IMR-90 (cell line): ENCODE measurements at regions not wholly inside any gene's neighbourhood (a gene's known extent, or its start where the extent isn't known, plus 50 kb on each side); places are given as distances from the start of the nearest gene placed in this dataset.
A peak's percentile ranks its signal among the peaks of the same experiment; 100 is the strongest.

Source experiments
- ATAC-seq: fragments of 200-7000 bp; cut with Tn5 transposase; 2 replicates; pipeline ENCODE4 v1.9.1; 2020; ENCODE audit warnings: low read depth, mild to moderate bottlenecking, moderate library complexity
- BruUV-seq: library from RNA; stranded (reverse); fragments of 400-500 nt; replicated peaks from 2 replicates; lab custom pipeline; 2021; lab: Mats Ljungman, UMichigan
- CTCF ChIA-PET: fragments of 300-600 bp; formaldehyde crosslinking; extraction: SDS; loops from one replicate; lab custom pipeline; 2021; ENCODE audit warnings: antibody characterized with exemption; lab: Yijun Ruan, JAX
- POLR2A ChIA-PET: fragments of 300-600 bp; sonication (Branson Sonifier 250); formaldehyde crosslinking; loops from one replicate; lab custom pipeline; 2022; ENCODE audit warnings: antibody characterized with exemption; ENCODE audit not compliant: unreplicated experiment; lab: Charles Lee
- DNase-seq: peaks from one replicate; pipeline ENCODE4 v3.0.0; 2013
- H2AFZ ChIP-seq: replicated peaks from 2 replicates; pipeline ENCODE3; 2013; ENCODE audit warnings: low read length, mild to moderate bottlenecking; ENCODE audit not compliant: poor library complexity
- H2AK5ac ChIP-seq: 2 replicates; pipeline ENCODE4 v1.6.1; 2013; ENCODE audit warnings: low read depth, low read length, inconsistent platforms
- H2AK9ac ChIP-seq: replicated peaks from 2 replicates; pipeline ENCODE3; 2013; ENCODE audit warnings: mild to moderate bottlenecking, low read depth, low read length, moderate library complexity; ENCODE audit not compliant: poor library complexity
- H2BK120ac ChIP-seq: 2 replicates; pipeline ENCODE4 v1.6.1; 2013; ENCODE audit warnings: low read depth, low read length, inconsistent platforms
- H2BK15ac ChIP-seq: 3 replicates; pipeline ENCODE4 v1.6.1; 2013; ENCODE audit warnings: low read depth, low read length, inconsistent platforms
- H2BK20ac ChIP-seq: 2 replicates; pipeline ENCODE4 v1.6.1; 2013; ENCODE audit warnings: low read depth, mild to moderate bottlenecking, inconsistent platforms, low read length, moderate library complexity
- H2BK5ac ChIP-seq: 2 replicates; pipeline ENCODE4 v1.6.1; 2013; ENCODE audit warnings: mild to moderate bottlenecking, low read depth, low read length, inconsistent platforms; ENCODE audit not compliant: poor library complexity, severe bottlenecking
- H3K14ac ChIP-seq: replicated peaks from 2 replicates; pipeline ENCODE4 v1.6.1; 2013; ENCODE audit warnings: low read depth, low read length, inconsistent platforms
- H3K18ac ChIP-seq: 2 replicates; pipeline ENCODE4 v1.6.1; 2013; ENCODE audit warnings: low read depth, low read length, control low read depth
- H3K23ac ChIP-seq: 2 replicates; pipeline ENCODE4 v1.6.1; 2013; ENCODE audit warnings: low read depth, low read length, inconsistent platforms
- H3K27ac ChIP-seq: 2 replicates; pipeline ENCODE4 v1.5.1; 2013; ENCODE audit warnings: mild to moderate bottlenecking, control low read depth, low read length; ENCODE audit not compliant: insufficient read depth
- H3K27me3 ChIP-seq: 2 replicates; pipeline ENCODE4 v1.6.1; 2013; ENCODE audit warnings: low read length; ENCODE audit not compliant: control insufficient read depth, insufficient read depth
- H3K36me3 ChIP-seq: 2 replicates; pipeline ENCODE4 v1.6.1; 2013; ENCODE audit warnings: low read length, mixed read lengths; ENCODE audit not compliant: control insufficient read depth, insufficient read depth
- H3K4ac ChIP-seq: 2 replicates; pipeline ENCODE4 v1.6.1; 2013; ENCODE audit warnings: low read depth, low read length, inconsistent platforms
- H3K4me1 ChIP-seq: 2 replicates; pipeline ENCODE4 v1.6.1; 2013; ENCODE audit warnings: low read length, mixed read lengths; ENCODE audit not compliant: control insufficient read depth, insufficient read depth
- H3K4me2 ChIP-seq: 2 replicates; pipeline ENCODE4 v1.6.1; 2013; ENCODE audit warnings: low read depth, mild to moderate bottlenecking, control low read depth, low read length, moderate library complexity
- H3K4me3 ChIP-seq: 2 replicates; pipeline ENCODE4 v1.5.1; 2013; ENCODE audit warnings: low read depth, mild to moderate bottlenecking, control low read depth, low read length, moderate library complexity; ENCODE audit not compliant: insufficient read depth
- H3K56ac ChIP-seq: 2 replicates; pipeline ENCODE4 v1.6.1; 2013; ENCODE audit warnings: low read length, inconsistent platforms; ENCODE audit not compliant: insufficient read depth; ENCODE audit errors: extremely low read depth
- H3K79me1 ChIP-seq, 2 experiments: 2 replicates each; pipeline ENCODE4 v1.6.1; 2013; ENCODE audit warnings: low read length in 2 of 2, inconsistent platforms in 1 of 2, low read depth in 1 of 2
- H3K9ac ChIP-seq: 2 replicates; pipeline ENCODE4 v1.6.1; 2013; ENCODE audit warnings: low read depth, low read length, control low read depth
- H3K9me1 ChIP-seq: 2 replicates; pipeline ENCODE4 v1.6.1; 2013; ENCODE audit warnings: low read length, inconsistent platforms; ENCODE audit not compliant: insufficient read depth
- H3K9me3 ChIP-seq: 2 replicates; pipeline ENCODE4 v1.6.1; 2013; ENCODE audit warnings: low read length; ENCODE audit not compliant: control insufficient read depth, insufficient read depth
- H4K20me1 ChIP-seq: 2 replicates; pipeline ENCODE4 v1.6.1; 2013; ENCODE audit warnings: low read length, inconsistent platforms; ENCODE audit not compliant: insufficient read depth
- H4K5ac ChIP-seq: 2 replicates; pipeline ENCODE4 v1.6.1; 2013; ENCODE audit warnings: mild to moderate bottlenecking, low read depth, low read length, control low read depth
- H4K8ac ChIP-seq, 2 experiments: 2 replicates each; pipeline ENCODE4 v1.6.1; 2013; ENCODE audit warnings: low read depth in 2 of 2, low read length in 2 of 2, control low read depth in 1 of 2, inconsistent platforms in 1 of 2
- H4K91ac ChIP-seq: 2 replicates; pipeline ENCODE4 v1.6.1; 2013; ENCODE audit warnings: low read depth, low read length, inconsistent platforms; ENCODE audit not compliant: insufficient read depth
- BHLHE40 ChIP-seq: fragments of 150-350 bp; IDR thresholded peaks from 2 replicates; pipeline ENCODE4 v1.6.1; 2016; ENCODE audit warnings: mild to moderate bottlenecking, low read depth, low read length
- CEBPB ChIP-seq: IDR thresholded peaks from 2 replicates; pipeline ENCODE4 v1.6.1; 2012; ENCODE audit warnings: low read depth, low read length, improper control_type of control experiment
- CHD1 ChIP-seq: IDR thresholded peaks from 2 replicates; pipeline ENCODE4 v1.6.1; 2012; ENCODE audit warnings: low read depth, low read length, improper control_type of control experiment
- MAFK ChIP-seq: IDR thresholded peaks from 2 replicates; pipeline ENCODE4 v1.6.1; 2012; ENCODE audit warnings: low read depth, low read length, improper control_type of control experiment
- MAZ ChIP-seq: IDR thresholded peaks from 2 replicates; pipeline ENCODE4 v1.6.1; 2012; ENCODE audit warnings: low read depth, mild to moderate bottlenecking, low read length, improper control_type of control experiment, moderate library complexity, borderline replicate concordance
- NFE2L2 ChIP-seq: fragments of 150-350 bp; IDR thresholded peaks from 2 replicates; pipeline ENCODE4 v1.6.1; 2016; ENCODE audit warnings: low read depth, mild to moderate bottlenecking, low read length
- RAD21 ChIP-seq: IDR thresholded peaks from 2 replicates; pipeline ENCODE4 v1.6.1; 2012; ENCODE audit warnings: low read length, improper control_type of control experiment
- RFX5 ChIP-seq: IDR thresholded peaks from 2 replicates; pipeline ENCODE4 v1.8.0; 2012; ENCODE audit warnings: low read depth, mild to moderate bottlenecking, low read length, moderate library complexity
- SMC3 ChIP-seq: fragments of 150-350 bp; IDR thresholded peaks from 2 replicates; pipeline ENCODE4 v1.6.1; 2016; ENCODE audit warnings: low read depth, mild to moderate bottlenecking, antibody characterized with exemption, low read length, moderate library complexity
- USF2 ChIP-seq: fragments of 150-350 bp; IDR thresholded peaks from 2 replicates; pipeline ENCODE4 v1.6.1; 2017; ENCODE audit warnings: mild to moderate bottlenecking, antibody characterized with exemption, low read length, low read depth
- WGBS, 2 experiments: methylation state at CpG; one replicate each; pipeline versions ENCODE4 v1.1.5 to v1.1.7; 2013; ENCODE audit warnings: missing lambda C conversion rate in 2 of 2; ENCODE audit not compliant: insufficient read length in 1 of 2; ENCODE audit errors: extremely low coverage in 2 of 2; 5-methylcytosine and 5-hydroxymethylcytosine counted together
- dilution Hi-C: fragments of 300-500 bp; cut with HindIII; formaldehyde crosslinking; loops from one replicate; pipeline ENCODE4 v1.14.3; 2018; ENCODE audit warnings: low sequenced_read_pairs; ENCODE audit not compliant: unreplicated experiment
- in situ Hi-C: fragments of 300-500 bp; cut with MboI; formaldehyde crosslinking; loops from 3 replicates; pipeline ENCODE4 v1.14.3; 2019; ENCODE audit warnings: low sequenced_read_pairs, inconsistent platforms, mixed read lengths
- intact Hi-C: fragments of 100-400 bp; cut with micrococcal nuclease; formaldehyde crosslinking; loops from 2 replicates; pipeline ENCODE4 v1.10.0; 2022
- TF ChIP-seq, protein P1 (sequence below): fragments of 150-350 bp; IDR thresholded peaks from 2 replicates; pipeline ENCODE4 v1.6.1; 2016; ENCODE audit warnings: low read depth, mild to moderate bottlenecking, low read length, moderate library complexity, borderline replicate concordance
- TF ChIP-seq, protein P2 (sequence below): conservative IDR thresholded peaks from 2 replicates; pipeline ENCODE4 v1.5.1; 2012; ENCODE audit warnings: mild to moderate bottlenecking, low read depth, low read length, improper control_type of control experiment

- Histone ChIP-seq H2BK15ac (no peak overlapping the region), H4K91ac (no peak overlapping the region), H3K4me3 (no peak overlapping the region), H3K56ac (no peak overlapping the region), H2BK120ac (no peak overlapping the region), H2BK20ac (no peak overlapping the region), H3K9me1 (peaks cover 2% of the 10 kb centered on the region; the same call in 1 of the 2 replicates), H3K36me3 (no peaks in the 10 kb centered on the region), H3K27ac (no peak overlapping the region), H2BK5ac (peak overlapping the region; percentile 81), H2AK5ac (no peak overlapping the region), H3K9ac (no peak overlapping the region), H3K27me3 (no peaks in the 10 kb centered on the region), H3K18ac (peak overlapping the region; percentile 82; the same call in 1 of the 2 replicates), H4K5ac (no peak overlapping the region), H3K14ac (no peak overlapping the region), H2AK9ac (no peak overlapping the region), H3K4me2 (no peak overlapping the region; the same call in 1 of the 2 replicates), H3K79me1 (no peaks in the 10 kb centered on the region), H2AFZ (no peak overlapping the region), H4K8ac (no peak overlapping the region), H3K4me1 (peaks cover 6% of the 10 kb centered on the region), H3K9me3 (no peaks in the 10 kb centered on the region), H4K20me1 (no peaks in the 10 kb centered on the region), H3K4ac (no peak overlapping the region), H3K23ac (no peak overlapping the region)
- intact Hi-C loops, result no loop called here
- peak; percentile 75 for DNase-seq
- no TSS peak for BruUV-seq
- no CpG with 5 or more reads among the region's 1 CpG for WGBS, 2 experiments
- ChIA-PET POLR2A (interaction anchor here (1.0 kb wide), 1 partner anchor 15 kb away, joined by 3 read pairs; no protein-coding TSS in a partner anchor), CTCF (interaction anchor here (0.6 to 0.9 kb wide), 3 partner anchors 273 to 447 kb away, joined by 3 to 4 read pairs (median 3); no protein-coding TSS in a partner anchor)
- ATAC-seq, result peak; percentile 99
- TF ChIP-seq MAZ, result no peak
- TF ChIP-seq CEBPB, result no peak
- TF ChIP-seq USF2, result no peak
- TF ChIP-seq RAD21, result no peak
- TF ChIP-seq NFE2L2, result no peak
- peak; percentile 8; the same call in 1 of the 2 replicates for TF ChIP-seq MAFK
- TF ChIP-seq, protein P1, sequence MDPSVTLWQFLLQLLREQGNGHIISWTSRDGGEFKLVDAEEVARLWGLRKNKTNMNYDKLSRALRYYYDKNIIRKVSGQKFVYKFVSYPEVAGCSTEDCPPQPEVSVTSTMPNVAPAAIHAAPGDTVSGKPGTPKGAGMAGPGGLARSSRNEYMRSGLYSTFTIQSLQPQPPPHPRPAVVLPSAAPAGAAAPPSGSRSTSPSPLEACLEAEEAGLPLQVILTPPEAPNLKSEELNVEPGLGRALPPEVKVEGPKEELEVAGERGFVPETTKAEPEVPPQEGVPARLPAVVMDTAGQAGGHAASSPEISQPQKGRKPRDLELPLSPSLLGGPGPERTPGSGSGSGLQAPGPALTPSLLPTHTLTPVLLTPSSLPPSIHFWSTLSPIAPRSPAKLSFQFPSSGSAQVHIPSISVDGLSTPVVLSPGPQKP, result no peak
- TF ChIP-seq, protein P2, sequence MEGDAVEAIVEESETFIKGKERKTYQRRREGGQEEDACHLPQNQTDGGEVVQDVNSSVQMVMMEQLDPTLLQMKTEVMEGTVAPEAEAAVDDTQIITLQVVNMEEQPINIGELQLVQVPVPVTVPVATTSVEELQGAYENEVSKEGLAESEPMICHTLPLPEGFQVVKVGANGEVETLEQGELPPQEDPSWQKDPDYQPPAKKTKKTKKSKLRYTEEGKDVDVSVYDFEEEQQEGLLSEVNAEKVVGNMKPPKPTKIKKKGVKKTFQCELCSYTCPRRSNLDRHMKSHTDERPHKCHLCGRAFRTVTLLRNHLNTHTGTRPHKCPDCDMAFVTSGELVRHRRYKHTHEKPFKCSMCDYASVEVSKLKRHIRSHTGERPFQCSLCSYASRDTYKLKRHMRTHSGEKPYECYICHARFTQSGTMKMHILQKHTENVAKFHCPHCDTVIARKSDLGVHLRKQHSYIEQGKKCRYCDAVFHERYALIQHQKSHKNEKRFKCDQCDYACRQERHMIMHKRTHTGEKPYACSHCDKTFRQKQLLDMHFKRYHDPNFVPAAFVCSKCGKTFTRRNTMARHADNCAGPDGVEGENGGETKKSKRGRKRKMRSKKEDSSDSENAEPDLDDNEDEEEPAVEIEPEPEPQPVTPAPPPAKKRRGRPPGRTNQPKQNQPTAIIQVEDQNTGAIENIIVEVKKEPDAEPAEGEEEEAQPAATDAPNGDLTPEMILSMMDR, result no peak
- no peak for TF ChIP-seq RFX5
- TF ChIP-seq BHLHE40, result no peak
- TF ChIP-seq CHD1, result no peak
- TF ChIP-seq SMC3, result 0 out of 2 replicates have a peak, but pooled peaks have one; percentile 2
- in situ Hi-C loops, result no loop called here
- dilution Hi-C loops, result no loop called here
Measured at GRCh38 chr2:37843556-37843955, 81.5 kb upstream of the RMDN2 start.
